ENCODE measurements at regions not wholly inside any gene's neighbourhood (a gene's known extent, or its start where the extent isn't known, plus 50 kb on each side); places are given as distances from the start of the nearest gene placed in this dataset.

DNA sequence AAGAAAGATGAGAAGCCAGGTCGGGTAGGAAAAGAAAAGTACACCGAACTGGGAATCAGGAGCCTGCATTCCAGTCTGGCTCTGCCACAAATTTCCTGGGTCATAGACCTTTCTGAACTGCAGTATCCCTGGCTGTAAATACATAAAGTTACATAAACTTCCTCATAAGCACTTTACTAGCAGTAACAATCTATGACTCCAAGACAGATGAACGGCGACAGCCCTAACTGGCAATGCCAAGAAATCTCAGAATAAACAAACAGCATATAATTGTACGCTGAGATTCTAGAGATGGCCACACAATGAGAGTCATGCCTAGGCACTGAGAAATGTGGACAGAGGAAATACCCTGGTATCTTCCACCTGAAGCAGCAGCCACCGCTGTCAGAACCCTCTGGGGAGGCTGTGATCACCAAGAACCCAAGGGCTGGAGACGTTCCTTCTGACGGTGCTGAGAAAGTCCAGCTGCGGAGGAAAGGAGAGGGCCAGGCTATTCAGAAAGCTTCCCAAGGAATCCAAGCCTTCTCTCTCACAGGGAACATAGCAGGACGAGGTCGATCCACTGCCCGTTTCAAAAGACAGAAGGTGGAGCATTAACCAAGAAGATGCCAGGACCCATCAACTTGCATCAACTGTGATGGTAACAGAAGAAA, 89.3 kb upstream of the SLC66A3 start:
- TF ChIP-seq, protein P1, sequence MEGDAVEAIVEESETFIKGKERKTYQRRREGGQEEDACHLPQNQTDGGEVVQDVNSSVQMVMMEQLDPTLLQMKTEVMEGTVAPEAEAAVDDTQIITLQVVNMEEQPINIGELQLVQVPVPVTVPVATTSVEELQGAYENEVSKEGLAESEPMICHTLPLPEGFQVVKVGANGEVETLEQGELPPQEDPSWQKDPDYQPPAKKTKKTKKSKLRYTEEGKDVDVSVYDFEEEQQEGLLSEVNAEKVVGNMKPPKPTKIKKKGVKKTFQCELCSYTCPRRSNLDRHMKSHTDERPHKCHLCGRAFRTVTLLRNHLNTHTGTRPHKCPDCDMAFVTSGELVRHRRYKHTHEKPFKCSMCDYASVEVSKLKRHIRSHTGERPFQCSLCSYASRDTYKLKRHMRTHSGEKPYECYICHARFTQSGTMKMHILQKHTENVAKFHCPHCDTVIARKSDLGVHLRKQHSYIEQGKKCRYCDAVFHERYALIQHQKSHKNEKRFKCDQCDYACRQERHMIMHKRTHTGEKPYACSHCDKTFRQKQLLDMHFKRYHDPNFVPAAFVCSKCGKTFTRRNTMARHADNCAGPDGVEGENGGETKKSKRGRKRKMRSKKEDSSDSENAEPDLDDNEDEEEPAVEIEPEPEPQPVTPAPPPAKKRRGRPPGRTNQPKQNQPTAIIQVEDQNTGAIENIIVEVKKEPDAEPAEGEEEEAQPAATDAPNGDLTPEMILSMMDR (IDR thresholded peaks at IDR 0.05) = no peak
- Histone ChIP-seq H3K36me3 (no peaks in the 10 kb centered on the region), H3K27ac (no peak overlapping the region), H3K9me3 (peaks cover 0 to 16% of the 10 kb centered on the region in 2 donors), H3K4me1 (no peaks in the 10 kb centered on the region), H3K27me3 (peaks cover 0 to 9% of the 10 kb centered on the region in 2 donors), H3K4me3 (no peak overlapping the region)
- intact Hi-C loops (cut with DNase I) = no loop called here
- ATAC-seq = no peak
- DNase-seq = peak in 2 of 4 donors; percentile 49 to 53

DNA sequence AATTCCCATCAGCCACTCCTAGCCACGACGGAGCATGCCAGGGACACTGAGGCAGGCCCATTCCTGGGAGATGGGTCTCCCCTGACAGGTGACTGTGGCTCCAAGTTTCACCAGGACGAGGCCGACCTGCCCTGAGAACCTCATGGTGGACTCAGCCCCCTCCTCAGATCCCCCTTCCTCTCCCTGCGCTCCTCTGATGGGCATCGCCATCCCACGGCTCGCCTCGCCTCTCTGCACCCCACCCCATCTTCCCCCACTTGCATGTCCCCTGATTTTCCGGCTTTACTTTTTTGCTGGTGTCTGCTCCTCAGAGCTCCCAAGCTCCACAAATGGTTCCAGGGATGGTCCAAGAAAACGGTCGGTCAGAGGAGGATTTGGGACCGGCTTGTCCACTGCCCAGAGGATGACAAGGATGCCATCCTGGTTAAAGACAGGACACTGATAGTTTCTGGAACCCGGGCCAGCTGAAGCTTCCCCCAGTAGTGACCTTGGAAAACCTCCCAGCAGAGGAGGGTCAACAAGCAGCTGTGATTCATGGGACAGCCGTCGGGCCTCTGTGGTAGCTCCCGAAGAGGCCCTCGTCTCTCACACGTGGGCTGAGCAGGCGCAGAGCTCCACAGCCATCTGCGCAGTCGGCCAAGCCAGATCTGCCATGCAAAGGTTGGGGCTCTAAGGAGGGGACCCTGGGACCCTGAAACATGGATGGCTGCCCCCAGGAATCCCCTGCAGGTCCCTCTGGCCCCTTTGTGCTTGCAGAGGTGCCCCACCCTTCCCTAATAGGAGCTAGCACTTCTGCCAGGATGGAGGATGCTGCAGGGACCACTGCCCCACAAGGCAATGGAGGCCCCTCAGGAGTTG, 87.8 kb upstream of the SLC66A3 start:
- TF ChIP-seq, protein P1 (IDR thresholded peaks at IDR 0.05) = no peak
- intact Hi-C loops (cut with DNase I) = no loop called here
- Histone ChIP-seq H3K36me3 (no peaks in the 10 kb centered on the region), H3K9me3 (peaks cover 0 to 2% of the 10 kb centered on the region in 2 donors), H3K4me1 (no peaks in the 10 kb centered on the region), H3K27ac (no peak overlapping the region), H3K4me3 (no peak overlapping the region), H3K27me3 (peaks cover 0 to 9% of the 10 kb centered on the region in 2 donors)
- no peak for DNase-seq
- no peak for ATAC-seq

DNA sequence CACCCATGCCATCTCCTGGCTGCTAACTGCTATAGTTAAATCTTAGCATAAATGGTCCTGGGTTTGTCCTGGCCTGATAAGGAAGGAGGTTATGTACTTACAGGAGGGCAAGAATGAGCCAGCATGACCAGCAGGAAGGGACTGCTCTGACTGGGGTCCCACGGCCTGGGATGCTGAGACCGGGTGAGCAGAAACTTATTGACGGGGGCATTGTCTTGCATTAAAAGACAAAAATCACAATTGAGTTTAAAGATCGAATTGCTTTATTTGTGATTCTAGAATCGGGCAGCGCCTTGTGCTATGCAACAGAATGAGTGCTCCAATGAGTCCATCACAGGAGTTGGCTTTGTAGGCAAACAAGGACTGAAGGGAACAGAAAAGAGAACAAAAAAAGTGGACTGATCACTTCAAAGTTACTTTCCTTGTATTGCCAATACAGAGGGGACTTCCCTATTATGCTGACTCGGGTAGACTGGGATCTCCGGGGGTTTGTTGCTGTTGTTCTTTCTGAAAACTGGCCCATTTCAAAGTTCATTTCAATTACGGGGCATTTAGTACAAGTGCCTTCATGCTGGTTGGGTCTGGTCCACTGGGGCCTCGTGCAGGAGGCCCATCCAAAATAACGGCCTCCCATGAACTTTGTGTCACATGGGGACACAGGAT, 87.1 kb upstream of the SLC66A3 start:
- ATAC-seq (no peak), DNase-seq (no peak)
- H3K4me1 ChIP-seq = no peaks in the 10 kb centered on the region
- no peak overlapping the region for H3K27ac ChIP-seq
- intact Hi-C loops (cut with DNase I) = no loop called here
- H3K36me3 ChIP-seq = no peaks in the 10 kb centered on the region
- peaks cover 0 to 9% of the 10 kb centered on the region in 2 donors for H3K27me3 ChIP-seq
- no peak overlapping the region for H3K4me3 ChIP-seq
- TF ChIP-seq, protein P1 (IDR thresholded peaks at IDR 0.05) = no peak
- H3K9me3 ChIP-seq = no peaks in the 10 kb centered on the region

DNA sequence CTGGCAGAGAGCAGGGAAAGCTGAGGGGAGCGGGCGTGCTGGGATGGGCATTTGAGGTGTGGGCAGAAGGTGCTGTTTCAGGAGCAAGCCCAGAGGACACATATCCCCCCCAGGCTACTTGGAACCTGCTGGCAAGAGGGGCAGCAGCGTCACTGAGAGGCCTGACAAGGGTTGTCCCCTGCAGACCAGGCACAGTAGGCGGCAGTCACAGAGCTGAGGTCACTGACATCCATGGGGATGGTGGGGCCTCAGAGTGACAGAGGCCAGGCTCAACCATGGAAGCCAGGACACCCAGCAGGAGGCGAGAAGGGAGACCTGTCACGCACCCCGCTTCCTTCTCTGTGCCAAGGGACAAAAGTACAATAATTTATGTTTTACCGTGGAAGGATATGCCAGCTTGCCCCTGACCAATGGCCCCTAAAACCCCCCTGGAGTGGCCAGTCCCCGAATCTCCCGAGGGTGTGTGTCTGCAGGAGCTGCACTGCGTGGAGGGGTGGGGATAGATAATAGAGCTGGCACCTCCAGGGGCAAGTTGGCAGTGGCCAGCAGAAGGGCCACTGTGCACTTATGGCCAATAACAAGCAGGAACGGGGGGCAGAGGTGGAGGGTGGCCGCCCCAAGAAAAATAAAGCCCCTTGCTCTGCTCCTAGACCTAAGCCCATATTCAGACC, 86.3 kb upstream of the SLC66A3 start:
- no peaks in the 10 kb centered on the region for H3K4me1 ChIP-seq
- DNase-seq (no peak), ATAC-seq (no peak)
- TF ChIP-seq, protein P1 (IDR thresholded peaks at IDR 0.05) = no peak
- H3K27ac ChIP-seq = no peak overlapping the region
- H3K36me3 ChIP-seq = no peaks in the 10 kb centered on the region
- peaks cover 0 to 9% of the 10 kb centered on the region in 2 donors for H3K27me3 ChIP-seq
- H3K4me3 ChIP-seq = no peak overlapping the region
- intact Hi-C loops (cut with DNase I) = no loop called here
- no peaks in the 10 kb centered on the region for H3K9me3 ChIP-seq
